HEK293 (cell line): ENCODE measurements at regions not wholly inside any gene's neighbourhood (a gene's known extent, or its start where the extent isn't known, plus 50 kb on each side); places are given as distances from the start of the nearest gene placed in this dataset.

ENCODE experiments used
- BCL11A ChIP-seq: fragments of 450-650 bp; formaldehyde crosslinking; IDR thresholded peaks from 2 replicates; pipeline ENCODE4 v1.5.1; 2016; ENCODE audit warnings: low read depth, missing biosample characterization, missing genetic modification characterization
- HOXC10 ChIP-seq: sonication (generic); formaldehyde crosslinking; IDR thresholded peaks from 2 replicates; pipeline ENCODE4 v1.8.1; 2023; ENCODE audit warnings: mild to moderate bottlenecking, missing genetic modification reagents
- MYNN ChIP-seq: fragments of 450-650 bp; formaldehyde crosslinking; IDR thresholded peaks from 2 replicates; pipeline ENCODE4 v1.5.1; 2016; ENCODE audit warnings: missing biosample characterization, missing genetic modification characterization, borderline replicate concordance
- SALL2 ChIP-seq: fragments of 450-650 bp; formaldehyde crosslinking; IDR thresholded peaks from 2 replicates; pipeline ENCODE4 v1.5.0; 2017; ENCODE audit warnings: missing biosample characterization, mild to moderate bottlenecking, missing genetic modification characterization, borderline replicate concordance
- ZBTB1 ChIP-seq: fragments of 450-650 bp; formaldehyde crosslinking; IDR thresholded peaks from 2 replicates; pipeline ENCODE4 v1.5.1; 2016; ENCODE audit warnings: missing biosample characterization, missing genetic modification characterization
- ZNF274 ChIP-seq, 2 experiments: fragments of 200-500 bp in 1 of 2; fragments of 450-650 bp in 1 of 2; sonication (Bioruptor generic) in 1 of 2; formaldehyde crosslinking in 1 of 2; IDR thresholded peaks; 2 replicates each; pipeline versions ENCODE4 v1.5.1 to v1.6.1; 2014 to 2016; ENCODE audit warnings: borderline replicate concordance in 1 of 2, inconsistent platforms in 1 of 2, low read length in 1 of 2, missing biosample characterization in 1 of 2, missing genetic modification characterization in 1 of 2
- TF ChIP-seq, protein P1 (sequence below): fragments of 450-650 bp; formaldehyde crosslinking; IDR thresholded peaks from 2 replicates; pipeline ENCODE4 v1.5.1; 2016; ENCODE audit warnings: missing biosample characterization, missing genetic modification characterization
- TF ChIP-seq, protein P2 (sequence below): fragments of 450-650 bp; formaldehyde crosslinking; IDR thresholded peaks from 2 replicates; pipeline ENCODE4 v1.5.1; 2016; ENCODE audit warnings: missing biosample characterization, missing genetic modification characterization
- TF ChIP-seq, protein P3 (sequence below): fragments of 450-650 bp; formaldehyde crosslinking; IDR thresholded peaks from 2 replicates; pipeline ENCODE4 v1.5.1; 2016; ENCODE audit warnings: missing biosample characterization, missing genetic modification characterization
- TF ChIP-seq, protein P4 (sequence below): fragments of 450-650 bp; formaldehyde crosslinking; IDR thresholded peaks from 2 replicates; pipeline ENCODE4 v1.5.1; 2016; ENCODE audit warnings: missing biosample characterization, missing genetic modification characterization
- TF ChIP-seq, protein P5 (sequence below): fragments of 450-650 bp; formaldehyde crosslinking; IDR thresholded peaks from 2 replicates; pipeline ENCODE4 v1.5.1; 2016; ENCODE audit warnings: missing biosample characterization, missing genetic modification characterization
- TF ChIP-seq, protein P6 (sequence below): fragments of 450-650 bp; IDR thresholded peaks from 2 replicates; pipeline ENCODE4 v1.5.1; 2018; ENCODE audit warnings: missing biosample characterization, missing genetic modification characterization
- TF ChIP-seq, protein P7 (sequence below): fragments of 450-650 bp; formaldehyde crosslinking; IDR thresholded peaks from 2 replicates; pipeline ENCODE4 v1.5.1; 2016; ENCODE audit warnings: missing biosample characterization, missing genetic modification characterization, low read depth

DNA sequence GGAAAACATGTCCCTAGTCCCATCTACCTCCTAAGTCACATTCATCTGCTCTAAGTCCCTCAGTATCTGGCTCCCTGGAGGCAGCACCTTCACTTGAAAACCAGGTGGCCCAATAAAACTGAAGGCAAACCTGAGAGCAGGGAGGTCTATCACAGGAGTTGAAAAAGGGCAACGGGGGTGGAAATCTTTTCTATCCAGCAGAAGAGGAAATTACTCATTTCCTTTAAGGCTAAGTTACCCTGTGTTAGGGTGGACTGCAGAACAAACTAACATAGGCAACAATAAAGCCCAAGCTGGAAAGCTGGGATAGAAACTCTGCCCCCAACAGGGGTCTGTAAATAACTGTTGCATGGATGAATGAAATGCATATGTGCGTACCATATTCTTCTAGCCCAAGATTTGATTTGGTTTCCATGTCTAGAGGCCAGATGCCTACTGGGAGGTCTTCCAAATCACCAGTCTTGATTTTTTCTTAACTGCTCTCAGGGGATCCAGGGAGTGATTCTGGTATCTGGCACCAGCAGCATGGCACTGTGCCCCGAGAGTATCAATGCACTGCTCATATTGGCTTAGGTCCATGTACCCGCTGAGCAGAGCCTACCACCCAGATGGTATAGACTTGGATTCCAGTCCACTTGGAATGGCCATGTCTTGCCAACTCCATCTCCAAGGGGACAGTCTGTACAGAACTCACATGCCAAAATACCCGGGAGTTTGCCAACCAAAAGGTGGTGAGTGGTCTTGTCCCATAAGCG lies 350.0 kb upstream of the NCAM1 start:
- TF ChIP-seq, protein P1, sequence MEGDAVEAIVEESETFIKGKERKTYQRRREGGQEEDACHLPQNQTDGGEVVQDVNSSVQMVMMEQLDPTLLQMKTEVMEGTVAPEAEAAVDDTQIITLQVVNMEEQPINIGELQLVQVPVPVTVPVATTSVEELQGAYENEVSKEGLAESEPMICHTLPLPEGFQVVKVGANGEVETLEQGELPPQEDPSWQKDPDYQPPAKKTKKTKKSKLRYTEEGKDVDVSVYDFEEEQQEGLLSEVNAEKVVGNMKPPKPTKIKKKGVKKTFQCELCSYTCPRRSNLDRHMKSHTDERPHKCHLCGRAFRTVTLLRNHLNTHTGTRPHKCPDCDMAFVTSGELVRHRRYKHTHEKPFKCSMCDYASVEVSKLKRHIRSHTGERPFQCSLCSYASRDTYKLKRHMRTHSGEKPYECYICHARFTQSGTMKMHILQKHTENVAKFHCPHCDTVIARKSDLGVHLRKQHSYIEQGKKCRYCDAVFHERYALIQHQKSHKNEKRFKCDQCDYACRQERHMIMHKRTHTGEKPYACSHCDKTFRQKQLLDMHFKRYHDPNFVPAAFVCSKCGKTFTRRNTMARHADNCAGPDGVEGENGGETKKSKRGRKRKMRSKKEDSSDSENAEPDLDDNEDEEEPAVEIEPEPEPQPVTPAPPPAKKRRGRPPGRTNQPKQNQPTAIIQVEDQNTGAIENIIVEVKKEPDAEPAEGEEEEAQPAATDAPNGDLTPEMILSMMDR: no peak
- TF ChIP-seq BCL11A (tag by site-specific recombination): no peak
- TF ChIP-seq, protein P2, sequence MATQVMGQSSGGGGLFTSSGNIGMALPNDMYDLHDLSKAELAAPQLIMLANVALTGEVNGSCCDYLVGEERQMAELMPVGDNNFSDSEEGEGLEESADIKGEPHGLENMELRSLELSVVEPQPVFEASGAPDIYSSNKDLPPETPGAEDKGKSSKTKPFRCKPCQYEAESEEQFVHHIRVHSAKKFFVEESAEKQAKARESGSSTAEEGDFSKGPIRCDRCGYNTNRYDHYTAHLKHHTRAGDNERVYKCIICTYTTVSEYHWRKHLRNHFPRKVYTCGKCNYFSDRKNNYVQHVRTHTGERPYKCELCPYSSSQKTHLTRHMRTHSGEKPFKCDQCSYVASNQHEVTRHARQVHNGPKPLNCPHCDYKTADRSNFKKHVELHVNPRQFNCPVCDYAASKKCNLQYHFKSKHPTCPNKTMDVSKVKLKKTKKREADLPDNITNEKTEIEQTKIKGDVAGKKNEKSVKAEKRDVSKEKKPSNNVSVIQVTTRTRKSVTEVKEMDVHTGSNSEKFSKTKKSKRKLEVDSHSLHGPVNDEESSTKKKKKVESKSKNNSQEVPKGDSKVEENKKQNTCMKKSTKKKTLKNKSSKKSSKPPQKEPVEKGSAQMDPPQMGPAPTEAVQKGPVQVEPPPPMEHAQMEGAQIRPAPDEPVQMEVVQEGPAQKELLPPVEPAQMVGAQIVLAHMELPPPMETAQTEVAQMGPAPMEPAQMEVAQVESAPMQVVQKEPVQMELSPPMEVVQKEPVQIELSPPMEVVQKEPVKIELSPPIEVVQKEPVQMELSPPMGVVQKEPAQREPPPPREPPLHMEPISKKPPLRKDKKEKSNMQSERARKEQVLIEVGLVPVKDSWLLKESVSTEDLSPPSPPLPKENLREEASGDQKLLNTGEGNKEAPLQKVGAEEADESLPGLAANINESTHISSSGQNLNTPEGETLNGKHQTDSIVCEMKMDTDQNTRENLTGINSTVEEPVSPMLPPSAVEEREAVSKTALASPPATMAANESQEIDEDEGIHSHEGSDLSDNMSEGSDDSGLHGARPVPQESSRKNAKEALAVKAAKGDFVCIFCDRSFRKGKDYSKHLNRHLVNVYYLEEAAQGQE (tag by site-specific recombination): no peak
- no peak for TF ChIP-seq SALL2
- TF ChIP-seq, protein P3, sequence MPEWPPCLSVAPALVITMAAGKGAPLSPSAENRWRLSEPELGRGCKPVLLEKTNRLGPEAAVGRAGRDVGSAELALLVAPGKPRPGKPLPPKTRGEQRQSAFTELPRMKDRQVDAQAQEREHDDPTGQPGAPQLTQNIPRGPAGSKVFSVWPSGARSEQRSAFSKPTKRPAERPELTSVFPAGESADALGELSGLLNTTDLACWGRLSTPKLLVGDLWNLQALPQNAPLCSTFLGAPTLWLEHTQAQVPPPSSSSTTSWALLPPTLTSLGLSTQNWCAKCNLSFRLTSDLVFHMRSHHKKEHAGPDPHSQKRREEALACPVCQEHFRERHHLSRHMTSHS (tag by site-specific recombination): no peak
- TF ChIP-seq ZBTB1 (tag by site-specific recombination): no peak
- TF ChIP-seq, protein P4, sequence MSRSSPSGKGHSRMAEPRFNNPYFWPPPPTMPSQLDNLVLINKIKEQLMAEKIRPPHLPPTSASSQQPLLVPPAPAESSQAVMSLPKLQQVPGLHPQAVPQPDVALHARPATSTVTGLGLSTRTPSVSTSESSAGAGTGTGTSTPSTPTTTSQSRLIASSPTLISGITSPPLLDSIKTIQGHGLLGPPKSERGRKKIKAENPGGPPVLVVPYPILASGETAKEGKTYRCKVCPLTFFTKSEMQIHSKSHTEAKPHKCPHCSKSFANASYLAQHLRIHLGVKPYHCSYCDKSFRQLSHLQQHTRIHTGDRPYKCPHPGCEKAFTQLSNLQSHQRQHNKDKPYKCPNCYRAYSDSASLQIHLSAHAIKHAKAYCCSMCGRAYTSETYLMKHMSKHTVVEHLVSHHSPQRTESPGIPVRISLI (tag by site-specific recombination): no peak
- TF ChIP-seq HOXC10: no peak
- TF ChIP-seq, protein P5, sequence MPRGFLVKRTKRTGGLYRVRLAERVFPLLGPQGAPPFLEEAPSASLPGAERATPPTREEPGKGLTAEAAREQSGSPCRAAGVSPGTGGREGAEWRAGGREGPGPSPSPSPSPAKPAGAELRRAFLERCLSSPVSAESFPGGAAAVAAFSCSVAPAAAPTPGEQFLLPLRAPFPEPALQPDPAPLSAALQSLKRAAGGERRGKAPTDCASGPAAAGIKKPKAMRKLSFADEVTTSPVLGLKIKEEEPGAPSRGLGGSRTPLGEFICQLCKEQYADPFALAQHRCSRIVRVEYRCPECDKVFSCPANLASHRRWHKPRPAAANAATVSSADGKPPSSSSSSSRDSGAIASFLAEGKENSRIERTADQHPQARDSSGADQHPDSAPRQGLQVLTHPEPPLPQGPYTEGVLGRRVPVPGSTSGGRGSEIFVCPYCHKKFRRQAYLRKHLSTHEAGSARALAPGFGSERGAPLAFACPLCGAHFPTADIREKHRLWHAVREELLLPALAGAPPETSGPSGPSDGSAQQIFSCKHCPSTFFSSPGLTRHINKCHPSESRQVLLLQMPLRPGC: no peak
- no peak for TF ChIP-seq MYNN (tag by site-specific recombination)
- TF ChIP-seq, protein P6, sequence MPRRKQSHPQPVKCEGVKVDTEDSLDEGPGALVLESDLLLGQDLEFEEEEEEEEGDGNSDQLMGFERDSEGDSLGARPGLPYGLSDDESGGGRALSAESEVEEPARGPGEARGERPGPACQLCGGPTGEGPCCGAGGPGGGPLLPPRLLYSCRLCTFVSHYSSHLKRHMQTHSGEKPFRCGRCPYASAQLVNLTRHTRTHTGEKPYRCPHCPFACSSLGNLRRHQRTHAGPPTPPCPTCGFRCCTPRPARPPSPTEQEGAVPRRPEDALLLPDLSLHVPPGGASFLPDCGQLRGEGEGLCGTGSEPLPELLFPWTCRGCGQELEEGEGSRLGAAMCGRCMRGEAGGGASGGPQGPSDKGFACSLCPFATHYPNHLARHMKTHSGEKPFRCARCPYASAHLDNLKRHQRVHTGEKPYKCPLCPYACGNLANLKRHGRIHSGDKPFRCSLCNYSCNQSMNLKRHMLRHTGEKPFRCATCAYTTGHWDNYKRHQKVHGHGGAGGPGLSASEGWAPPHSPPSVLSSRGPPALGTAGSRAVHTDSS: no peak
- TF ChIP-seq, protein P7, sequence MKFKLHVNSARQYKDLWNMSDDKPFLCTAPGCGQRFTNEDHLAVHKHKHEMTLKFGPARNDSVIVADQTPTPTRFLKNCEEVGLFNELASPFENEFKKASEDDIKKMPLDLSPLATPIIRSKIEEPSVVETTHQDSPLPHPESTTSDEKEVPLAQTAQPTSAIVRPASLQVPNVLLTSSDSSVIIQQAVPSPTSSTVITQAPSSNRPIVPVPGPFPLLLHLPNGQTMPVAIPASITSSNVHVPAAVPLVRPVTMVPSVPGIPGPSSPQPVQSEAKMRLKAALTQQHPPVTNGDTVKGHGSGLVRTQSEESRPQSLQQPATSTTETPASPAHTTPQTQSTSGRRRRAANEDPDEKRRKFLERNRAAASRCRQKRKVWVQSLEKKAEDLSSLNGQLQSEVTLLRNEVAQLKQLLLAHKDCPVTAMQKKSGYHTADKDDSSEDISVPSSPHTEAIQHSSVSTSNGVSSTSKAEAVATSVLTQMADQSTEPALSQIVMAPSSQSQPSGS: no peak
- TF ChIP-seq ZNF274 (IDR thresholded peaks at IDR 0.05; ENCODE audit: low read length): no peak
- no peak for TF ChIP-seq ZNF274 (tag by site-specific recombination; IDR thresholded peaks at IDR 0.05; ENCODE audit: borderline replicate concordance)
